ENCODE measurements at regions not wholly inside any gene's neighbourhood (a gene's known extent, or its start where the extent isn't known, plus 50 kb on each side); places are given as distances from the start of the nearest gene placed in this dataset.

- TF ChIP-seq, protein P1, sequence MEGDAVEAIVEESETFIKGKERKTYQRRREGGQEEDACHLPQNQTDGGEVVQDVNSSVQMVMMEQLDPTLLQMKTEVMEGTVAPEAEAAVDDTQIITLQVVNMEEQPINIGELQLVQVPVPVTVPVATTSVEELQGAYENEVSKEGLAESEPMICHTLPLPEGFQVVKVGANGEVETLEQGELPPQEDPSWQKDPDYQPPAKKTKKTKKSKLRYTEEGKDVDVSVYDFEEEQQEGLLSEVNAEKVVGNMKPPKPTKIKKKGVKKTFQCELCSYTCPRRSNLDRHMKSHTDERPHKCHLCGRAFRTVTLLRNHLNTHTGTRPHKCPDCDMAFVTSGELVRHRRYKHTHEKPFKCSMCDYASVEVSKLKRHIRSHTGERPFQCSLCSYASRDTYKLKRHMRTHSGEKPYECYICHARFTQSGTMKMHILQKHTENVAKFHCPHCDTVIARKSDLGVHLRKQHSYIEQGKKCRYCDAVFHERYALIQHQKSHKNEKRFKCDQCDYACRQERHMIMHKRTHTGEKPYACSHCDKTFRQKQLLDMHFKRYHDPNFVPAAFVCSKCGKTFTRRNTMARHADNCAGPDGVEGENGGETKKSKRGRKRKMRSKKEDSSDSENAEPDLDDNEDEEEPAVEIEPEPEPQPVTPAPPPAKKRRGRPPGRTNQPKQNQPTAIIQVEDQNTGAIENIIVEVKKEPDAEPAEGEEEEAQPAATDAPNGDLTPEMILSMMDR (IDR thresholded peaks at IDR 0.05): no peak
- TF ChIP-seq POLR2A (IDR thresholded peaks at IDR 0.05): no peak
Observed at GRCh38 chr14:66288511-66288910, 197.7 kb upstream of the CCDC196 start.

All from uterus (tissue), 2 donors.